ENCODE measurements at regions not wholly inside any gene's neighbourhood (a gene's known extent, or its start where the extent isn't known, plus 50 kb on each side); places are given as distances from the start of the nearest gene placed in this dataset.
A peak's percentile ranks its signal among the peaks of the same experiment; 100 is the strongest.
"Not testable (repeated sequence)": the region's sequence is repeated elsewhere in the genome, so short reads cannot be mapped to it uniquely, and the experiment has no call there.

- DNase-seq (ENCODE audit: low spot score) = no peak
Measured at GRCh38 chr12:93080452-93080851, 151.4 kb upstream of the EEA1 start.

GRCh38 chr12:93080994-93081809 lies 152.1 kb upstream of the EEA1 start:
- peak; percentile 68 for DNase-seq (ENCODE audit: low spot score)

GRCh38 chr12:93081810-93082165 lies 152.7 kb upstream of the EEA1 start:
- DNase-seq (ENCODE audit: low spot score) = peak; percentile 62

GRCh38 chr12:93085383-93086287 lies 156.5 kb upstream of the EEA1 start:
- peak; percentile 74 for DNase-seq (ENCODE audit: low spot score)

- no peak for DNase-seq (ENCODE audit: low spot score)
Measured at GRCh38 chr12:93086288-93086727, 157.2 kb upstream of the EEA1 start.

- DNase-seq (ENCODE audit: low spot score) = no peak
Measured at GRCh38 chr12:93087840-93088610, 158.9 kb upstream of the EEA1 start.

- peak; percentile 81 for DNase-seq (ENCODE audit: low spot score)
Measured at GRCh38 chr12:93089805-93090569, 160.9 kb upstream of the EEA1 start.

- peak; percentile 71 for DNase-seq (ENCODE audit: low spot score)
Measured at GRCh38 chr12:93090731-93091172, 161.7 kb upstream of the EEA1 start.

- DNase-seq (ENCODE audit: low spot score) = no peak
Measured at GRCh38 chr12:93091886-93092648, 163.0 kb upstream of the EEA1 start.

GRCh38 chr12:93092649-93092945 lies 163.5 kb upstream of the EEA1 start:
- no peak for DNase-seq (ENCODE audit: low spot score)

- no peak for DNase-seq (ENCODE audit: low spot score)
Measured at GRCh38 chr12:93093243-93093642, 164.1 kb upstream of the EEA1 start.

- DNase-seq (ENCODE audit: low spot score) = not testable (repeated sequence)
Measured at GRCh38 chr12:93094222-93094621, 165.1 kb upstream of the EEA1 start.

- DNase-seq (ENCODE audit: low spot score) = peak; percentile 62
Measured at GRCh38 chr12:93094988-93095737, 166.1 kb upstream of the EEA1 start.

GRCh38 chr12:93097417-93097816 lies 168.3 kb upstream of the EEA1 start:
- DNase-seq (ENCODE audit: low spot score) = no peak

- peak; percentile 72 for DNase-seq (ENCODE audit: low spot score)
Measured at GRCh38 chr12:93098077-93098476, 169.0 kb upstream of the EEA1 start.

- DNase-seq (ENCODE audit: low spot score) = no peak
Measured at GRCh38 chr12:93099792-93100191, 170.7 kb upstream of the EEA1 start.

GRCh38 chr12:93100610-93101009 lies 171.5 kb upstream of the EEA1 start:
- DNase-seq (ENCODE audit: low spot score) = no peak

GRCh38 chr12:93101367-93101766 lies 172.3 kb upstream of the EEA1 start:
- no peak for DNase-seq (ENCODE audit: low spot score)

- DNase-seq (ENCODE audit: low spot score) = no peak
Measured at GRCh38 chr12:93102312-93102711, 173.2 kb upstream of the EEA1 start.

GRCh38 chr12:93102744-93103143 lies 173.6 kb upstream of the EEA1 start:
- DNase-seq (ENCODE audit: low spot score) = no peak

All from HT-29 (cell line).